ENCODE measurements at regions not wholly inside any gene's neighbourhood (a gene's known extent, or its start where the extent isn't known, plus 50 kb on each side); places are given as distances from the start of the nearest gene placed in this dataset.
A peak's percentile ranks its signal among the peaks of the same experiment; 100 is the strongest.

- H3K4me1 Mint-ChIP-seq (ENCODE audit: low read depth): peaks cover 12% of the 10 kb centered on the region
- intact Hi-C loops (cut with micrococcal nuclease): no loop called here
- no peaks in the 10 kb centered on the region for H3K9me3 Mint-ChIP-seq
- no peak overlapping the region for H3K27ac Mint-ChIP-seq
- no peak overlapping the region for H3K4me3 Mint-ChIP-seq
- H3K27me3 Mint-ChIP-seq: peaks cover 5% of the 10 kb centered on the region
- H3K36me3 Mint-ChIP-seq (ENCODE audit: low read depth): no peaks in the 10 kb centered on the region
Measured at GRCh38 chr9:87434366-87434765, 63.3 kb upstream of the DAPK1 start.

- intact Hi-C loops (cut with micrococcal nuclease): no loop called here
- Mint-ChIP-seq H3K36me3 (ENCODE audit: low read depth) (no peaks in the 10 kb centered on the region), H3K4me3 (no peak overlapping the region), H3K4me1 (ENCODE audit: low read depth) (peaks cover 12% of the 10 kb centered on the region), H3K27me3 (peaks cover 5% of the 10 kb centered on the region), H3K27ac (no peak overlapping the region), H3K9me3 (no peaks in the 10 kb centered on the region)
Measured at GRCh38 chr9:87435189-87435880, 62.3 kb upstream of the DAPK1 start.

GRCh38 chr9:87436716-87437115 lies 61.0 kb upstream of the DAPK1 start:
- no peak overlapping the region for H3K27ac Mint-ChIP-seq
- peaks cover 7% of the 10 kb centered on the region for H3K4me1 Mint-ChIP-seq (ENCODE audit: low read depth)
- no peaks in the 10 kb centered on the region for H3K9me3 Mint-ChIP-seq
- H3K4me3 Mint-ChIP-seq: no peak overlapping the region
- peaks cover 5% of the 10 kb centered on the region for H3K27me3 Mint-ChIP-seq
- intact Hi-C loops (cut with micrococcal nuclease): no loop called here
- no peaks in the 10 kb centered on the region for H3K36me3 Mint-ChIP-seq (ENCODE audit: low read depth)

GRCh38 chr9:87437966-87438365 lies 59.7 kb upstream of the DAPK1 start:
- H3K27ac Mint-ChIP-seq: no peak overlapping the region
- H3K36me3 Mint-ChIP-seq (ENCODE audit: low read depth): no peaks in the 10 kb centered on the region
- no peak overlapping the region for H3K4me3 Mint-ChIP-seq
- no peaks in the 10 kb centered on the region for H3K9me3 Mint-ChIP-seq
- H3K4me1 Mint-ChIP-seq (ENCODE audit: low read depth): peaks cover 15% of the 10 kb centered on the region
- intact Hi-C loops (cut with micrococcal nuclease): no loop called here
- peaks cover 5% of the 10 kb centered on the region for H3K27me3 Mint-ChIP-seq

- no peak overlapping the region for H3K27ac Mint-ChIP-seq
- no peaks in the 10 kb centered on the region for H3K36me3 Mint-ChIP-seq (ENCODE audit: low read depth)
- intact Hi-C loops (cut with micrococcal nuclease): no loop called here
- peaks cover 2% of the 10 kb centered on the region for H3K27me3 Mint-ChIP-seq
- no peaks in the 10 kb centered on the region for H3K9me3 Mint-ChIP-seq
- H3K4me3 Mint-ChIP-seq: no peak overlapping the region
- H3K4me1 Mint-ChIP-seq (ENCODE audit: low read depth): peaks cover 21% of the 10 kb centered on the region
Measured at GRCh38 chr9:87441251-87441650, 56.4 kb upstream of the DAPK1 start.

- no peaks in the 10 kb centered on the region for H3K36me3 Mint-ChIP-seq (ENCODE audit: low read depth)
- peak overlapping the region; percentile 60 for H3K27ac Mint-ChIP-seq
- H3K9me3 Mint-ChIP-seq: no peaks in the 10 kb centered on the region
- H3K27me3 Mint-ChIP-seq: no peaks in the 10 kb centered on the region
- H3K4me1 Mint-ChIP-seq (ENCODE audit: low read depth): peaks cover 24% of the 10 kb centered on the region
- intact Hi-C loops (cut with micrococcal nuclease): no loop called here
- H3K4me3 Mint-ChIP-seq: no peak overlapping the region
Measured at GRCh38 chr9:87442451-87442850, 55.2 kb upstream of the DAPK1 start.

GRCh38 chr9:87443006-87443405 lies 54.7 kb upstream of the DAPK1 start:
- H3K27ac Mint-ChIP-seq: no peak overlapping the region
- no peak overlapping the region for H3K4me3 Mint-ChIP-seq
- H3K36me3 Mint-ChIP-seq (ENCODE audit: low read depth): no peaks in the 10 kb centered on the region
- intact Hi-C loops (cut with micrococcal nuclease): no loop called here
- no peaks in the 10 kb centered on the region for H3K9me3 Mint-ChIP-seq
- H3K4me1 Mint-ChIP-seq (ENCODE audit: low read depth): peaks cover 24% of the 10 kb centered on the region
- H3K27me3 Mint-ChIP-seq: no peaks in the 10 kb centered on the region

GRCh38 chr9:87443461-87443860 lies 54.2 kb upstream of the DAPK1 start:
- H3K4me1 Mint-ChIP-seq (ENCODE audit: low read depth): peaks cover 24% of the 10 kb centered on the region
- H3K9me3 Mint-ChIP-seq: no peaks in the 10 kb centered on the region
- no peaks in the 10 kb centered on the region for H3K27me3 Mint-ChIP-seq
- no peak overlapping the region for H3K4me3 Mint-ChIP-seq
- H3K27ac Mint-ChIP-seq: no peak overlapping the region
- H3K36me3 Mint-ChIP-seq (ENCODE audit: low read depth): no peaks in the 10 kb centered on the region
- intact Hi-C loops (cut with micrococcal nuclease): no loop called here

GRCh38 chr9:87445646-87446045 lies 52.0 kb upstream of the DAPK1 start:
- Mint-ChIP-seq H3K4me1 (ENCODE audit: low read depth) (peaks cover 24% of the 10 kb centered on the region), H3K4me3 (no peak overlapping the region), H3K9me3 (no peaks in the 10 kb centered on the region), H3K27me3 (no peaks in the 10 kb centered on the region), H3K27ac (no peak overlapping the region), H3K36me3 (ENCODE audit: low read depth) (no peaks in the 10 kb centered on the region)
- intact Hi-C loops (cut with micrococcal nuclease): no loop called here

GRCh38 chr9:87446527-87446926 lies 51.1 kb upstream of the DAPK1 start:
- no peak overlapping the region for H3K27ac Mint-ChIP-seq
- no peaks in the 10 kb centered on the region for H3K9me3 Mint-ChIP-seq
- H3K4me3 Mint-ChIP-seq: no peak overlapping the region
- intact Hi-C loops (cut with micrococcal nuclease): no loop called here
- no peaks in the 10 kb centered on the region for H3K27me3 Mint-ChIP-seq
- no peaks in the 10 kb centered on the region for H3K36me3 Mint-ChIP-seq (ENCODE audit: low read depth)
- H3K4me1 Mint-ChIP-seq (ENCODE audit: low read depth): peaks cover 24% of the 10 kb centered on the region

- intact Hi-C loops (cut with micrococcal nuclease): no loop called here
- no peaks in the 10 kb centered on the region for H3K36me3 Mint-ChIP-seq (ENCODE audit: low read depth)
- H3K9me3 Mint-ChIP-seq: no peaks in the 10 kb centered on the region
- H3K27me3 Mint-ChIP-seq: no peaks in the 10 kb centered on the region
- peaks cover 17% of the 10 kb centered on the region for H3K4me1 Mint-ChIP-seq (ENCODE audit: low read depth)
- H3K27ac Mint-ChIP-seq: no peak overlapping the region
- no peak overlapping the region for H3K4me3 Mint-ChIP-seq
Measured at GRCh38 chr9:87447547-87448432, 49.9 kb upstream of the DAPK1 start.
